Body of pancreas (tissue), 4 donors: ENCODE measurements at regions not wholly inside any gene's neighbourhood (a gene's known extent, or its start where the extent isn't known, plus 50 kb on each side); places are given as distances from the start of the nearest gene placed in this dataset.

Experiments
- ATAC-seq: fragments of 150-250 bp; one replicate; pipeline ENCODE4 v1.9.1; 2016
- DNase-seq, 4 donors: peaks; one replicate each; pipeline ENCODE4 v3.0.0-alpha.2; 2019
- H3K27ac ChIP-seq, 4 donors: fragments of 200-600 bp; sonication (generic); 1 replicate in 3 of 4; 2 replicates in 1 of 4; pipeline versions ENCODE4 v1.5.1 to v1.6.1; 2016 to 2019; ENCODE audit warnings: mild to moderate bottlenecking in 1 of 4, mixed read lengths in 1 of 4, moderate library complexity in 1 of 4
- H3K27me3 ChIP-seq, 2 donors: fragments of 200-600 bp; sonication (generic); one replicate each; pipeline ENCODE4 v1.6.0; 2016; ENCODE audit warnings: mild to moderate bottlenecking in 1 of 2
- H3K36me3 ChIP-seq, 2 donors: fragments of 200-600 bp; sonication (generic); replicated peaks in 1 of 2; 2 replicates each; pipeline ENCODE4 v1.5.1; 2016; ENCODE audit warnings: low read depth in 2 of 2; ENCODE audit not compliant: insufficient read depth in 1 of 2
- H3K4me1 ChIP-seq: fragments of 200-600 bp; sonication (generic); one replicate; pipeline ENCODE4 v1.6.0; 2016
- H3K4me3 ChIP-seq, 2 donors: fragments of 200-600 bp; sonication (generic); 1 replicate in 1 of 2; 2 replicates in 1 of 2; pipeline ENCODE4 v1.5.1; 2016 to 2019
- H3K9me3 ChIP-seq, 3 donors: fragments of 200-600 bp; sonication (generic); 1 replicate in 2 of 3; 2 replicates in 1 of 3; pipeline ENCODE4 v1.5.1; 2016
- POLR2A ChIP-seq, 3 donors: fragments of 450-650 bp; IDR thresholded peaks; one replicate each; pipeline ENCODE4 v1.6.1; 2016; ENCODE audit warnings: antibody characterized with exemption in 3 of 3, mild to moderate bottlenecking in 2 of 3
- WGBS, 2 donors: methylation state at CpG; one replicate each; pipeline ENCODE4 v1.1.5; 2017; 5-methylcytosine and 5-hydroxymethylcytosine counted together
- intact Hi-C: fragments of 100-400 bp; cut with DNase I; formaldehyde crosslinking; loops from one replicate; pipeline ENCODE4 v1.15.1; 2023
- TF ChIP-seq, protein P1 (sequence below), 7 experiments: fragments of 450-650 bp in 4 of 7; fragments of 200-600 bp in 3 of 7; sonication (generic) in 3 of 7; IDR thresholded peaks; one replicate each; pipeline ENCODE4 v1.5.1; 2016 to 2019; ENCODE audit warnings: antibody characterized with exemption in 7 of 7

- TF ChIP-seq, protein P1, sequence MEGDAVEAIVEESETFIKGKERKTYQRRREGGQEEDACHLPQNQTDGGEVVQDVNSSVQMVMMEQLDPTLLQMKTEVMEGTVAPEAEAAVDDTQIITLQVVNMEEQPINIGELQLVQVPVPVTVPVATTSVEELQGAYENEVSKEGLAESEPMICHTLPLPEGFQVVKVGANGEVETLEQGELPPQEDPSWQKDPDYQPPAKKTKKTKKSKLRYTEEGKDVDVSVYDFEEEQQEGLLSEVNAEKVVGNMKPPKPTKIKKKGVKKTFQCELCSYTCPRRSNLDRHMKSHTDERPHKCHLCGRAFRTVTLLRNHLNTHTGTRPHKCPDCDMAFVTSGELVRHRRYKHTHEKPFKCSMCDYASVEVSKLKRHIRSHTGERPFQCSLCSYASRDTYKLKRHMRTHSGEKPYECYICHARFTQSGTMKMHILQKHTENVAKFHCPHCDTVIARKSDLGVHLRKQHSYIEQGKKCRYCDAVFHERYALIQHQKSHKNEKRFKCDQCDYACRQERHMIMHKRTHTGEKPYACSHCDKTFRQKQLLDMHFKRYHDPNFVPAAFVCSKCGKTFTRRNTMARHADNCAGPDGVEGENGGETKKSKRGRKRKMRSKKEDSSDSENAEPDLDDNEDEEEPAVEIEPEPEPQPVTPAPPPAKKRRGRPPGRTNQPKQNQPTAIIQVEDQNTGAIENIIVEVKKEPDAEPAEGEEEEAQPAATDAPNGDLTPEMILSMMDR (IDR thresholded peaks at IDR 0.05), result no peak
- no peak for TF ChIP-seq POLR2A (IDR thresholded peaks at IDR 0.05)
- intact Hi-C loops, result no loop called here
- 75 to 76% methylated on average over 7 of the region's 7 CpGs for WGBS, 2 donors
These were observed 927.9 kb upstream of the ACVR2A start for GRCh38 chr2:146916914-146917313.

GRCh38 chr2:146913476-146913875 lies 931.4 kb upstream of the ACVR2A start:
- no peaks in the 10 kb centered on the region for H3K4me1 ChIP-seq
- intact Hi-C loops, result no loop called here
- H3K4me3 ChIP-seq, result no peak overlapping the region
- H3K27me3 ChIP-seq, result no peaks in the 10 kb centered on the region
- DNase-seq (no peak), ATAC-seq (no peak)
- 59 to 67% methylated on average over 3 of the region's 3 CpGs for WGBS, 2 donors
- H3K9me3 ChIP-seq, result no peaks in the 10 kb centered on the region
- TF ChIP-seq, protein P1 (IDR thresholded peaks at IDR 0.05), result no peak
- no peak for TF ChIP-seq POLR2A (IDR thresholded peaks at IDR 0.05)
- H3K27ac ChIP-seq, result no peak overlapping the region
- no peaks in the 10 kb centered on the region for H3K36me3 ChIP-seq

More at GRCh38 chr2:146916914-146917313, 927.9 kb upstream of the ACVR2A start:
- Histone ChIP-seq H3K27ac (no peak overlapping the region), H3K4me3 (no peak overlapping the region), H3K27me3 (no peaks in the 10 kb centered on the region), H3K4me1 (no peaks in the 10 kb centered on the region), H3K36me3 (no peaks in the 10 kb centered on the region), H3K9me3 (no peaks in the 10 kb centered on the region)
- no peak for ATAC-seq
- DNase-seq, result no peak

DNA sequence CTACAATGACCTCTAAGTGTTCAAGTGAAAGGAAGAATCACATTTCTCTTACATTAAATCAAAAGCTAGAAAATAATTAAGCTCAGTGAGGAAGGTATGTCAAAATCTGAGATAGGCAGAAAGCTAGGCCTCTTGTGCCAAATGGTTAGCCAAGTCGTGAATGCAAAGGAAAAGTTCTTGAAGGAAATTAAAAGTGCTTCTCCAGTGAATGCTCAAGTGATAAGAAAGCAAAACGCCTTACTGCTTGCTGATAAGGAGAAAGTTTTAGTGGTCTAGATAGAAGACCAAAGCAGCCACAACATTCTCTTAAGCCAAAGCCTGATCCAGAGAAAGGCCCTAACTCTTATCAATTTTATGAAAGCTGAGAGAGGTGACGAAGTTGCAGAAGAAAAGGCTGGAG lies 932.3 kb upstream of the ACVR2A start:
- Histone ChIP-seq H3K27ac (no peak overlapping the region), H3K27me3 (no peaks in the 10 kb centered on the region), H3K4me1 (no peaks in the 10 kb centered on the region), H3K9me3 (no peaks in the 10 kb centered on the region), H3K4me3 (no peak overlapping the region), H3K36me3 (no peaks in the 10 kb centered on the region)
- ATAC-seq, result no peak
- TF ChIP-seq, protein P1 (IDR thresholded peaks at IDR 0.05), result no peak
- no peak for TF ChIP-seq POLR2A (IDR thresholded peaks at IDR 0.05)
- intact Hi-C loops, result no loop called here
- no peak for DNase-seq
- WGBS, 2 donors, result 46 to 47% methylated on average over 3 of the region's 3 CpGs

- Histone ChIP-seq H3K4me1 (no peaks in the 10 kb centered on the region), H3K27ac (no peak overlapping the region)
- intact Hi-C loops, result no loop called here
These were observed 936.1 kb upstream of the ACVR2A start for GRCh38 chr2:146908776-146909175.

GRCh38 chr2:146898083-146898482 lies 946.7 kb upstream of the ACVR2A start:
- Histone ChIP-seq H3K4me1 (no peaks in the 10 kb centered on the region), H3K27me3 (no peaks in the 10 kb centered on the region), H3K27ac (no peak overlapping the region), H3K36me3 (no peaks in the 10 kb centered on the region), H3K9me3 (no peaks in the 10 kb centered on the region), H3K4me3 (no peak overlapping the region)
- intact Hi-C loops, result no loop called here
- TF ChIP-seq, protein P1 (IDR thresholded peaks at IDR 0.05), result no peak
- TF ChIP-seq POLR2A (IDR thresholded peaks at IDR 0.05), result no peak
- no peak for ATAC-seq
- 13 to 39% methylated on average over 1 of the region's 1 CpG for WGBS, 2 donors
- no peak for DNase-seq

More at GRCh38 chr2:146908776-146909175, 936.1 kb upstream of the ACVR2A start:
- ATAC-seq, result no peak
- no peak for TF ChIP-seq POLR2A (IDR thresholded peaks at IDR 0.05)
- TF ChIP-seq, protein P1 (IDR thresholded peaks at IDR 0.05), result no peak
- 52 to 65% methylated on average over 3 of the region's 3 CpGs for WGBS, 2 donors
- no peaks in the 10 kb centered on the region for H3K36me3 ChIP-seq
- no peaks in the 10 kb centered on the region for H3K9me3 ChIP-seq
- H3K27me3 ChIP-seq, result no peaks in the 10 kb centered on the region
- DNase-seq, result no peak
- H3K4me3 ChIP-seq, result no peak overlapping the region
